HTR-8/SVneo (cell line): ENCODE measurements at regions not wholly inside any gene's neighbourhood (a gene's known extent, or its start where the extent isn't known, plus 50 kb on each side); places are given as distances from the start of the nearest gene placed in this dataset.
A peak's percentile ranks its signal among the peaks of the same experiment; 100 is the strongest.
"Not testable (repeated sequence)": the region's sequence is repeated elsewhere in the genome, so short reads cannot be mapped to it uniquely, and the experiment has no call there.

Experiments
- DNase-seq: peaks from one replicate; pipeline ENCODE4 v3.0.0; 2011; ENCODE audit warnings: low spot score, mixed read lengths; ENCODE audit not compliant: insufficient read length
- FAIRE-seq: peaks from 2 replicates; lab custom pipeline; 2011; peaks lifted over from hg19 to GRCh38; lab: Jason Lieb, UNC

GRCh38 chr9:36521148-36521547, 51.5 kb upstream of the MELK start:
- no peak for FAIRE-seq
- no peak for DNase-seq

GRCh38 chr9:36517131-36517530, 55.6 kb upstream of the MELK start:
- no peak for FAIRE-seq

GRCh38 chr9:36504156-36504555, 68.5 kb upstream of the MELK start:
- no peak for FAIRE-seq

More at GRCh38 chr9:36517131-36517530, 55.6 kb upstream of the MELK start:
- no peak for DNase-seq

GRCh38 chr9:36503172-36504088, 69.3 kb upstream of the MELK start:
- peak; percentile 40 for FAIRE-seq
- no peak for DNase-seq

More at GRCh38 chr9:36504156-36504555, 68.5 kb upstream of the MELK start:
- DNase-seq = no peak

- FAIRE-seq (no peak), DNase-seq (no peak)
These were observed 71.0 kb upstream of the MELK start for GRCh38 chr9:36501727-36502126.

GRCh38 chr9:36500931-36501330, 71.8 kb upstream of the MELK start:
- not testable (repeated sequence) for DNase-seq, FAIRE-seq

GRCh38 chr9:36499174-36499890, 73.4 kb upstream of the MELK start:
- DNase-seq (no peak), FAIRE-seq (no peak)

- not testable (repeated sequence) for DNase-seq, FAIRE-seq
These were observed 79.1 kb upstream of the MELK start for GRCh38 chr9:36493564-36493963.

- FAIRE-seq = no peak
- no peak for DNase-seq
These were observed 79.8 kb upstream of the MELK start for GRCh38 chr9:36492865-36493264.

- DNase-seq (no peak), FAIRE-seq (peak; percentile 9)
These were observed 83.2 kb upstream of the MELK start for GRCh38 chr9:36489453-36489852.

- DNase-seq (no peak), FAIRE-seq (no peak)
These were observed 84.3 kb upstream of the MELK start for GRCh38 chr9:36488389-36488756.

- DNase-seq = peak; percentile 81
- peak; percentile 80 for FAIRE-seq
These were observed 85.0 kb upstream of the MELK start for GRCh38 chr9:36487482-36488388.

- FAIRE-seq = no peak
- peak; percentile 15 for DNase-seq
These were observed 85.7 kb upstream of the MELK start for GRCh38 chr9:36486933-36487481.

- FAIRE-seq = no peak
- peak; percentile 27 for DNase-seq
These were observed 86.3 kb upstream of the MELK start for GRCh38 chr9:36486329-36486932.

GRCh38 chr9:36485647-36486328, 85.7 kb upstream of the RNF38 start:
- FAIRE-seq = no peak
- no peak for DNase-seq

GRCh38 chr9:36484124-36484523, 84.1 kb upstream of the RNF38 start:
- no peak for FAIRE-seq
- DNase-seq = no peak

- no peak for FAIRE-seq
- DNase-seq = no peak
These were observed 79.0 kb upstream of the RNF38 start for GRCh38 chr9:36479101-36479500.

- DNase-seq (no peak), FAIRE-seq (no peak)
These were observed 71.3 kb upstream of the RNF38 start for GRCh38 chr9:36471359-36471758.
